ENCODE measurements at regions not wholly inside any gene's neighbourhood (a gene's known extent, or its start where the extent isn't known, plus 50 kb on each side); places are given as distances from the start of the nearest gene placed in this dataset.

DNA sequence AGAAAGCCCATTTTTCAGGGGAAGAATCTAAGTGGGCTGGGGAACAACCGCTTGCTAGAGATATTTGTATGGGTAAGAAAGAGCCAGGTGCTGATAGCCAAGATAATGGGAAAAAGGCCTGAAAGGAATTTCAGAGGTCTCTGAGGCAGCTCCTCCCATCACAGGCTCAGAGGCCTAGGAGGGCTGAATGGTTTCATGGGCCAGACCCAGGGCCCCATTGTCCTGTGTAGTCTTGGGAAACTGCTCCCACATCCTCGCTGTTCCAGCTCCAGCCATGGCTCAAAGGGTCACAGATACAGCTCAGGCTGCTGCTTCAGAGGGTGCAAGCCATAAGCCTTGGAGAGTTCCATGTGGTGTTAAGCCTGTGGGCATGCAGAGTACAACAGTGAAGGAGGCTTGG is 73.2 kb upstream of the ARHGAP20 start:
- H3K9ac ChIP-seq (ENCODE audit: low read length) = no peak overlapping the region
- H2AFZ ChIP-seq (ENCODE audit: low read depth, low read length, severe bottlenecking) = no peak overlapping the region
- H3F3A ChIP-seq (ENCODE audit: insufficient read depth) = no peaks in the 10 kb centered on the region
- H3K27ac ChIP-seq (ENCODE audit: low read depth, low read length) = no peak overlapping the region
- no peaks in the 10 kb centered on the region for H4K20me1 ChIP-seq (ENCODE audit: low read depth, low read length)
- H3K9me2 ChIP-seq (replicated peaks; ENCODE audit: insufficient read depth, low read length) = no peaks in the 10 kb centered on the region
- H3K4me3 ChIP-seq (ENCODE audit: insufficient read depth, low read length, poor library complexity, severe bottlenecking) = no peak overlapping the region
- H3K79me2 ChIP-seq (ENCODE audit: insufficient read depth, low read length) = no peaks in the 10 kb centered on the region
- no peaks in the 10 kb centered on the region for H3K36me3 ChIP-seq (ENCODE audit: low read length)
- TF ChIP-seq, protein P1, sequence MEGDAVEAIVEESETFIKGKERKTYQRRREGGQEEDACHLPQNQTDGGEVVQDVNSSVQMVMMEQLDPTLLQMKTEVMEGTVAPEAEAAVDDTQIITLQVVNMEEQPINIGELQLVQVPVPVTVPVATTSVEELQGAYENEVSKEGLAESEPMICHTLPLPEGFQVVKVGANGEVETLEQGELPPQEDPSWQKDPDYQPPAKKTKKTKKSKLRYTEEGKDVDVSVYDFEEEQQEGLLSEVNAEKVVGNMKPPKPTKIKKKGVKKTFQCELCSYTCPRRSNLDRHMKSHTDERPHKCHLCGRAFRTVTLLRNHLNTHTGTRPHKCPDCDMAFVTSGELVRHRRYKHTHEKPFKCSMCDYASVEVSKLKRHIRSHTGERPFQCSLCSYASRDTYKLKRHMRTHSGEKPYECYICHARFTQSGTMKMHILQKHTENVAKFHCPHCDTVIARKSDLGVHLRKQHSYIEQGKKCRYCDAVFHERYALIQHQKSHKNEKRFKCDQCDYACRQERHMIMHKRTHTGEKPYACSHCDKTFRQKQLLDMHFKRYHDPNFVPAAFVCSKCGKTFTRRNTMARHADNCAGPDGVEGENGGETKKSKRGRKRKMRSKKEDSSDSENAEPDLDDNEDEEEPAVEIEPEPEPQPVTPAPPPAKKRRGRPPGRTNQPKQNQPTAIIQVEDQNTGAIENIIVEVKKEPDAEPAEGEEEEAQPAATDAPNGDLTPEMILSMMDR (IDR thresholded peaks at IDR 0.05; ENCODE audit: insufficient read depth, low read length, poor library complexity, severe bottlenecking) = no peak
- TF ChIP-seq EZH2phosphoT487 (conservative IDR thresholded peaks at IDR 0.05; ENCODE audit: low read length) = no peak
- H3K4me2 ChIP-seq (ENCODE audit: low read depth, low read length, poor library complexity, severe bottlenecking) = no peak overlapping the region
- peaks cover 13% of the 10 kb centered on the region; the same call in 1 of the 2 replicates for H3K9me3 ChIP-seq (ENCODE audit: insufficient read depth, low read length)
- no peaks in the 10 kb centered on the region for H3K27me3 ChIP-seq (ENCODE audit: low read length)

DNA sequence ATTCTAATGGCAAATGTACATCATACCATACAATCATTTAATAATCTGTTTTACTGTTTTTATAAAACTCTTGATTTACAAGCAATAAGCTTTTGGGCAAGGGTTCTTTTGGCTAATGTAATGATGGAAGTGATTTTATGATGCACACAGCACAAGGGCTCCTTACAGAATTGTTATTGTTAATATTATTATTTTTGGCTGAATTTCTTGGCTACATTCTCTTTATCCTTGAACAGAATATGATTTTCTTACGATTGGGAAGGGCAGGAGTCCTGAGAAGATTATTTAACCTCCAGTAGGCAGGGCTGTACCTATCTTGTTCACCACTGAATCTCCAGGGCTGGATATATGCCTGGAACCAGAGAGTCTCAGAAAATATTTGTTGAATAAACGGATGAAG is 70.4 kb upstream of the ARHGAP20 start:
- Histone ChIP-seq H2AFZ (ENCODE audit: low read depth, low read length, severe bottlenecking) (no peak overlapping the region), H3K4me3 (ENCODE audit: insufficient read depth, low read length, poor library complexity, severe bottlenecking) (no peak overlapping the region), H3K9ac (ENCODE audit: low read length) (no peak overlapping the region), H4K20me1 (ENCODE audit: low read depth, low read length) (no peaks in the 10 kb centered on the region), H3K9me2 (replicated peaks; ENCODE audit: insufficient read depth, low read length) (no peaks in the 10 kb centered on the region), H3K9me3 (ENCODE audit: insufficient read depth, low read length) (peaks cover 13% of the 10 kb centered on the region; the same call in 1 of the 2 replicates), H3K27me3 (ENCODE audit: low read length) (no peaks in the 10 kb centered on the region), H3K4me2 (ENCODE audit: low read depth, low read length, poor library complexity, severe bottlenecking) (no peak overlapping the region), H3K27ac (ENCODE audit: low read depth, low read length) (no peak overlapping the region), H3F3A (ENCODE audit: insufficient read depth) (no peaks in the 10 kb centered on the region), H3K36me3 (ENCODE audit: low read length) (no peaks in the 10 kb centered on the region), H3K79me2 (ENCODE audit: insufficient read depth, low read length) (no peaks in the 10 kb centered on the region)
- TF ChIP-seq EZH2phosphoT487 (conservative IDR thresholded peaks at IDR 0.05; ENCODE audit: low read length) = no peak
- TF ChIP-seq, protein P1 (IDR thresholded peaks at IDR 0.05; ENCODE audit: insufficient read depth, low read length, poor library complexity, severe bottlenecking) = no peak

DNA sequence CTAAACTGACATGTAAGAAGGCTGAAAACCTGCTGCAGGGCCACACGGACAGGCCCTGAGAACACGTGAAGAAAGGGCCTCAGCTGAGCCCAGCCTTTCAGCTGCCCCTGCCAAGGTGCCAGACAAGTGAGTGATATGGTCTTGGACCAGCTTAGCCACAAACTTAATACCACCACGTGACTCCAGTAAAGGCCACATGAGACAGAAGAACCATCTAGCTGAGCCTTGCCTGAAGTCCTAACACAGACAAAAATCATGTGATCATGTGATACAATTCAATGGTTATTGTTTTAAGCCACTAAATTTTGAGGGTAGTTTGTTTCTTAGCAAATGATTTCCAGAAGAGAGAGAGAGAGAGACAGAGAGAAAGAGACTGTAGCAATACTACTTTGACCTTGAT is 66.9 kb upstream of the ARHGAP20 start:
- Histone ChIP-seq H3F3A (ENCODE audit: insufficient read depth) (no peaks in the 10 kb centered on the region), H3K9me2 (replicated peaks; ENCODE audit: insufficient read depth, low read length) (no peaks in the 10 kb centered on the region), H3K36me3 (ENCODE audit: low read length) (no peaks in the 10 kb centered on the region), H3K4me3 (ENCODE audit: insufficient read depth, low read length, poor library complexity, severe bottlenecking) (no peak overlapping the region), H2AFZ (ENCODE audit: low read depth, low read length, severe bottlenecking) (no peak overlapping the region), H3K79me2 (ENCODE audit: insufficient read depth, low read length) (no peaks in the 10 kb centered on the region), H4K20me1 (ENCODE audit: low read depth, low read length) (no peaks in the 10 kb centered on the region), H3K27ac (ENCODE audit: low read depth, low read length) (no peak overlapping the region), H3K27me3 (ENCODE audit: low read length) (no peaks in the 10 kb centered on the region), H3K4me2 (ENCODE audit: low read depth, low read length, poor library complexity, severe bottlenecking) (no peak overlapping the region), H3K9me3 (ENCODE audit: insufficient read depth, low read length) (no peaks in the 10 kb centered on the region), H3K9ac (ENCODE audit: low read length) (no peak overlapping the region)
- no peak for TF ChIP-seq EZH2phosphoT487 (conservative IDR thresholded peaks at IDR 0.05; ENCODE audit: low read length)
- TF ChIP-seq, protein P1 (IDR thresholded peaks at IDR 0.05; ENCODE audit: insufficient read depth, low read length, poor library complexity, severe bottlenecking) = no peak
